ENCODE measurements at regions not wholly inside any gene's neighbourhood (a gene's known extent, or its start where the extent isn't known, plus 50 kb on each side); places are given as distances from the start of the nearest gene placed in this dataset.

- no peak for DNase-seq
These were observed 120.9 kb upstream of the RPS6KA2 start for GRCh38 chr6:166747644-166748595.

- no peak for DNase-seq
These were observed 119.0 kb upstream of the RPS6KA2 start for GRCh38 chr6:166745801-166746668.

- DNase-seq = no peak
These were observed 117.4 kb upstream of the RPS6KA2 start for GRCh38 chr6:166744223-166745134.

- DNase-seq = no peak
These were observed 116.6 kb upstream of the RPS6KA2 start for GRCh38 chr6:166743406-166744222.

- DNase-seq = no peak
These were observed 115.9 kb upstream of the RPS6KA2 start for GRCh38 chr6:166742981-166743380.

- DNase-seq = no peak
These were observed 112.9 kb upstream of the RPS6KA2 start for GRCh38 chr6:166739976-166740318.

GRCh38 chr6:166739117-166739975 lies 112.3 kb upstream of the RPS6KA2 start:
- DNase-seq = no peak

GRCh38 chr6:166738386-166739116 lies 111.5 kb upstream of the RPS6KA2 start:
- no peak for DNase-seq

GRCh38 chr6:166737261-166737660 lies 110.2 kb upstream of the RPS6KA2 start:
- DNase-seq = no peak

GRCh38 chr6:166736634-166737033 lies 109.6 kb upstream of the RPS6KA2 start:
- no peak for DNase-seq

GRCh38 chr6:166733900-166734299 lies 106.8 kb upstream of the RPS6KA2 start:
- DNase-seq = no peak

- no peak for DNase-seq
These were observed 102.6 kb upstream of the RPS6KA2 start for GRCh38 chr6:166729658-166730057.

GRCh38 chr6:166728884-166729530 lies 102.0 kb upstream of the RPS6KA2 start:
- DNase-seq = no peak

- DNase-seq = no peak
These were observed 99.2 kb upstream of the RPS6KA2 start for GRCh38 chr6:166726201-166726600.

GRCh38 chr6:166725571-166725970 lies 98.5 kb upstream of the RPS6KA2 start:
- DNase-seq = no peak

GRCh38 chr6:166724576-166724975 lies 97.5 kb upstream of the RPS6KA2 start:
- DNase-seq = no peak

GRCh38 chr6:166722785-166723184 lies 95.7 kb upstream of the RPS6KA2 start:
- no peak for DNase-seq

GRCh38 chr6:166721576-166721975 lies 94.5 kb upstream of the RPS6KA2 start:
- DNase-seq = no peak

GRCh38 chr6:166720856-166721255 lies 93.8 kb upstream of the RPS6KA2 start:
- DNase-seq = no peak

- DNase-seq = no peak
These were observed 92.0 kb upstream of the RPS6KA2 start for GRCh38 chr6:166719019-166719418.
